AG09319 (cell line): ENCODE measurements at regions not wholly inside any gene's neighbourhood (a gene's known extent, or its start where the extent isn't known, plus 50 kb on each side); places are given as distances from the start of the nearest gene placed in this dataset.
"Not testable (repeated sequence)": the region's sequence is repeated elsewhere in the genome, so short reads cannot be mapped to it uniquely, and the experiment has no call there.

Experiments
- DNase-seq: peaks from one replicate; pipeline ENCODE4 v3.0.0-alpha.2; 2010; ENCODE audit warnings: low read depth; ENCODE audit errors: extremely low read depth
- TF ChIP-seq, protein P1 (sequence below): IDR thresholded peaks from 2 replicates; pipeline ENCODE4 v1.5.1; 2011; ENCODE audit warnings: low read depth, mild to moderate bottlenecking, inconsistent platforms, low read length, moderate library complexity

DNA sequence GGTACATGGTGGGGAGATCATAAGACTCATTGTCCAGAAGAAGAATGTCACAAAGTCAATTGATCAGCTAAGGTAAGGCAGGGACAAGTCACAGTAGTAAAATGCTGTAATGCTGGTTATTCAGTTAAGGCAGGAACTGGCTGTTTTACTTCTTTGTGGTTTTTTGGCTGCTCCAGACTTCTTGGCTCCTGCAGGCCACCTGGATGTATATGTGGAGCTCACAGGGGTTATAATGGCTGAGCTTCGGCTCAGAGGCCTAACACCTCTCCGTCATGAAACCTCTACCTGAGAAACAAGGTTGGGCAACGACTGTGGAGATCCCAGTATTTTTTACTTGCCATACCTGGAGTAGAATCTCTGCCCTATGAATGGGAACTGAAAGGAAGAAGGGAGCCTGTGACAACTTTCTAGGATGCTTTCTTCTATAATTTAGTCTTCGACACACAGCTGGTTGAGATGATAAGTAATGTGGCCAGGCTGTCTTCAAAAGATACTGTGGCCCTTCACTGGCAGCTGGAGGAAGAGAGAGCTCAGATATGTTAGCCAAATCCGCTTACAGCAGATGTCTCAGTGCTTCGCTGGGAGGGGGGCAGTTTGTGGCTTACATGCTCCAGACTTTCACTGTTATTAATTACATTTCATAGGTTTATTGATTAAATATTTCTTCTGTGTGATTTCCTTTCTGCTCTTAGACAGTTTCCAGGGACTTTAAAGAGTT, 887.8 kb downstream of the IGSF11 start:
- TF ChIP-seq, protein P1, sequence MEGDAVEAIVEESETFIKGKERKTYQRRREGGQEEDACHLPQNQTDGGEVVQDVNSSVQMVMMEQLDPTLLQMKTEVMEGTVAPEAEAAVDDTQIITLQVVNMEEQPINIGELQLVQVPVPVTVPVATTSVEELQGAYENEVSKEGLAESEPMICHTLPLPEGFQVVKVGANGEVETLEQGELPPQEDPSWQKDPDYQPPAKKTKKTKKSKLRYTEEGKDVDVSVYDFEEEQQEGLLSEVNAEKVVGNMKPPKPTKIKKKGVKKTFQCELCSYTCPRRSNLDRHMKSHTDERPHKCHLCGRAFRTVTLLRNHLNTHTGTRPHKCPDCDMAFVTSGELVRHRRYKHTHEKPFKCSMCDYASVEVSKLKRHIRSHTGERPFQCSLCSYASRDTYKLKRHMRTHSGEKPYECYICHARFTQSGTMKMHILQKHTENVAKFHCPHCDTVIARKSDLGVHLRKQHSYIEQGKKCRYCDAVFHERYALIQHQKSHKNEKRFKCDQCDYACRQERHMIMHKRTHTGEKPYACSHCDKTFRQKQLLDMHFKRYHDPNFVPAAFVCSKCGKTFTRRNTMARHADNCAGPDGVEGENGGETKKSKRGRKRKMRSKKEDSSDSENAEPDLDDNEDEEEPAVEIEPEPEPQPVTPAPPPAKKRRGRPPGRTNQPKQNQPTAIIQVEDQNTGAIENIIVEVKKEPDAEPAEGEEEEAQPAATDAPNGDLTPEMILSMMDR, result no peak
- no peak for DNase-seq

DNA sequence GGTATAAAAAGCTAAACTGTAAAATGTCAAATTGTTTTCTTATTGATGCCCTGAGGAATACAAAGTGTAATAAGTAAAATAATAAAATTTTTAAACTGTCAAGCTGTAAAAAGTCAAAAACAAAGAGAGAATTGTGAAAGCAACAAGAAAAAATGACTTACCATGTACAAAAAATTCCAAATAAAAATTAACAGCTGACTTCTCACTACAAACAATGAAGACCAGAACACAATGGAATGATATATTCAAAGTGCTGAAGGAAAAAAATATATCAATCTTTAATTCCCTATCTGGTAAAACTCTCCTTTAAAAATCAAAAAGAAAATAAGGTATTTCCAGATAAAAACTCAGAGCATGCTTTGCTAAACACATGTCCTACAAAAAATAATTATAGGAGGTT, 883.5 kb downstream of the IGSF11 start:
- TF ChIP-seq, protein P1, result no peak
- no peak for DNase-seq

DNA sequence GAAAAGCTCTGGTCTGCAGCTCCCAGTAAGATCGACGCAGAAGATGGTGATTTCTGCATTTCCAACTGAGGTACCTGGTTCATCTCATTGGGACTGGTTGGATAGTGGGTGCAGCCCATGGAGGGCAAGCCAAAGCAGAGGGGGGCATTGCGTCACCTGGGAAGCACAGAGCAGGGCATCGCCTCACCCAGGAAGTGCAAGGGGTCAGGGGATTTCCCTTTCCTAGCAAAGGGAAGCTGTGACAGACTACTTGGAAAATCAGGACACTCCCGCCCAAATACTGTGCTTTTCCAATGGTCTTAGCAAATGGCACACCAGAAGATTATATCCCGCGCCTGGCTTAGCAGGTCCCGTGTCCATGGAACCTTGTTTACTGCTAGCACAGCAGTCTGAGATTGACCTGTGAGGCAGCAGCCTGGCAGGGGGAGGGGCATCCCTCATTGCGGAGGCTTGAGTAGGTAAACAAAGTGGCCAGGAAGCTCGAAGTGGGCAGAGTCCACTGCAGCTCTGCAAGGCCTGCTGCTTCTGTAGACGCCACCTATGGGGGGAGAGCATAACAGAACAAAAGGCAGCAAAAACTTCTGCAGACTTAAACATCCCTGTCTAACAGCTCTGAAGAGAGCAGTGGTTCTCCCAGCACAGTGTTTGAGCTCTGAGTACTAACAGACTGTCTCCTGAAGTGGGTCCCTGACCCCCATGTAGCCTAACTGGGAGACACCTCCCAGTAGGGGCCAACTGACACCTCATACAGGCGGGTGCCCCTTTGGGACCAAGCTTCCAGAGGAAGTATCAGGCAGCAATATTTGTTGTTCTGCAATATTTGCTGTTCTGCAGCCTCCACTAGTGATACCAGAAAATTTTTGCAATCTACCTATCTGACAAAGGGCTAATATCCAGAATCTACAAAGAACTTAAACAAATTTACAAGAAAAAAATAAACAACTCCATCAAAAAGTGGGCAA, 871.7 kb downstream of the IGSF11 start:
- not testable (repeated sequence) for DNase-seq

DNA sequence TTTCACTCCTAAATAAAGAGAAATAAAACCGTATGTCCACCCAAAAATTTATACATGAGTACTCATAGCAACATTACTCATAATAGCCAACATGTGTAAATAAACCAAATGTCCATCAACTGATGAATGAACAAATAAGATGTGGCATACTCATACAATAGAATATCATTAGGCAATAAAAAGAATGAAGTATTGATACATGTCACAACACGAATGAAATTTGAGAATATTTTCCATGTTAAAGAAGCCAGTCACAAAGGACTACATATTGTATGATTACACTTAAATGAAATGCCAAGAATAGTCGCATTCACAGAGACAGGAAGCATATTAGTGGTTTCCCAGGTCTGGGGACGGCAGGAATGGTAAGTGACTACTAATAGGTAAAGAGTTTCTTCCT, 869.2 kb downstream of the IGSF11 start:
- no peak for DNase-seq
- TF ChIP-seq, protein P1, result no peak

DNA sequence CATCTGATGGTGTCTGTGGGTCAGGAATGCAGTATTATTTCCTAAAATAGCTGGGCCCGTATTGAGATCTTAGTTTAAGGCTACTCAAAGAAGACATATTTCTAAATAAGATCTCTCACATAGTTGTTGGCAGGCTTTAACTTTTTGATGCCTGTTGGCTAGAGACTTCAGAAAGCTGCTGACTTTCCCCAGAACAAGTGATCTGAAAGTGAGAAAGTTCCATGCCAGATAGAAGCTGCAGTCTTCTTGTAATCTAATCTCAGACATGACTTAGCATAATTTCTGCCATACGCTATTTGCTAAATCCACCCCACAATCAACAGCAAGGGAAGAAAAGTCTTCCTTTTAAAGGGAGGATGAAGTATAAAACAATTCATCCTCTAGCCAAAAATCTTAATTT, 867.1 kb downstream of the IGSF11 start:
- no peak for DNase-seq
- TF ChIP-seq, protein P1, result no peak

DNA sequence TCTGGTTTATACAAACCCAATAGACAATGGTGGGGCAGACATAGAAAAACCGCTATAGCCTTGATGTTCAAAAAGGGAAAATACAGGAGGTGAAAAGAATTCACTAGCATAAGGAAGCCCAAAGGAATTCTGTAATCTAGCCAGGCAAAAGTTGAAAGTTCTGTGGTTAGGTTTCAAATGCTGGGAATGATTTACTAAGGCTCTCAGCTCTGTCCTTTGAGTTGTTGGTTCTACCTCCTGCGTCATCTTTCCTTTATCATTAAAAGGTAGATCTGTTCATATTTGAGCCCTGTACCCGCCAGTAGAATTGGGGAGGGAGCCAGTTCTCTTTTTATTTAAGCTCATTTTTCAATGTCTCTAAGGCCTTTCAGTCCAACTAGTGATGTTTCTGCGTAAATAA, 866.5 kb downstream of the IGSF11 start:
- DNase-seq, result no peak

DNA sequence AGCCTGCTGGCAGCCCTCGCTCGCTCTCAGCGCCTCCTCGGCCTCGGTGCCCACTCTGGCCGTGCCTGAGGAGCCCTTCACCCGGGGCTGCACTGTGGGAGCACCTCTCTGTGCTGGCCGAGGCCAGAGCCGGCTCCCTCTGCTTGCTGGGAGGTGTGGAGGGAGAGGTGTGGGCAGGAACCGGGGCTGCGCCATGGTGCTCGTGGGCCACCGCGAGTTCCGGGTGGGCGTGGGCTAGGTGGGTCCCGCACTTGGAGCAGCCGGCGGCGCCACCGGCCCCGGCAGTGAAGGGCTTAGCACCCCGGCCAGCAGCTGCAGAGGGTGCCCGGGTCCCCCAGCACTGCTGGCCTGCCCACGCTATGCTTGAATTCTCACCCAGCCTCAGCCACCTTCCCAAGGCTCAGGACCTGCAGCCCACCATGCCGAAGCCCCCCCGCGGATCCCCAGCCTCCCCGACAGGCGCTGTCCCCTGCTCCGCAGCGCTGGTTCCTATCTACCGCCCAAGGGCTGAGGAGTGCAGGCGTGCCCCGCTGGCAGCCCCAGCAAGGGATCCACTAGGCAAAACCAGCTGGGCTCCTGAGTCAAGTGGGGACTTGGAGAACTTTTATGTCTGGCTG, 863.3 kb downstream of the IGSF11 start:
- no peak for DNase-seq
- TF ChIP-seq, protein P1, result no peak

More for the DNA sequence above, 866.5 kb downstream of the IGSF11 start:
- TF ChIP-seq, protein P1, result no peak
